PFSK-1 (cell line): ENCODE measurements at regions not wholly inside any gene's neighbourhood (a gene's known extent, or its start where the extent isn't known, plus 50 kb on each side); places are given as distances from the start of the nearest gene placed in this dataset.

Source experiments
- POLR2AphosphoS5 ChIP-seq: IDR thresholded peaks from 2 replicates; pipeline ENCODE4 v1.6.1; 2012; ENCODE audit warnings: low read depth, mild to moderate bottlenecking, control low read depth, low read length, moderate library complexity
- SIN3A ChIP-seq: IDR thresholded peaks from 2 replicates; pipeline ENCODE4 v1.6.1; 2012; ENCODE audit warnings: mild to moderate bottlenecking, low read length, moderate library complexity, borderline replicate concordance; ENCODE audit not compliant: insufficient read depth
- TAF1 ChIP-seq: IDR thresholded peaks from 2 replicates; pipeline ENCODE4 v1.6.1; 2012; ENCODE audit warnings: low read length, control low read depth, borderline replicate concordance; ENCODE audit not compliant: insufficient read depth
- TF ChIP-seq, protein P1 (sequence below), 2 experiments: IDR thresholded peaks; 2 replicates each; pipeline versions ENCODE4 v1.6.1 to v1.8.0; 2011 to 2012; ENCODE audit warnings: low read depth in 2 of 2, low read length in 2 of 2, control low read depth in 1 of 2, inconsistent platforms in 1 of 2, mild to moderate bottlenecking in 1 of 2, moderate library complexity in 1 of 2; ENCODE audit not compliant: insufficient read depth in 1 of 2

DNA sequence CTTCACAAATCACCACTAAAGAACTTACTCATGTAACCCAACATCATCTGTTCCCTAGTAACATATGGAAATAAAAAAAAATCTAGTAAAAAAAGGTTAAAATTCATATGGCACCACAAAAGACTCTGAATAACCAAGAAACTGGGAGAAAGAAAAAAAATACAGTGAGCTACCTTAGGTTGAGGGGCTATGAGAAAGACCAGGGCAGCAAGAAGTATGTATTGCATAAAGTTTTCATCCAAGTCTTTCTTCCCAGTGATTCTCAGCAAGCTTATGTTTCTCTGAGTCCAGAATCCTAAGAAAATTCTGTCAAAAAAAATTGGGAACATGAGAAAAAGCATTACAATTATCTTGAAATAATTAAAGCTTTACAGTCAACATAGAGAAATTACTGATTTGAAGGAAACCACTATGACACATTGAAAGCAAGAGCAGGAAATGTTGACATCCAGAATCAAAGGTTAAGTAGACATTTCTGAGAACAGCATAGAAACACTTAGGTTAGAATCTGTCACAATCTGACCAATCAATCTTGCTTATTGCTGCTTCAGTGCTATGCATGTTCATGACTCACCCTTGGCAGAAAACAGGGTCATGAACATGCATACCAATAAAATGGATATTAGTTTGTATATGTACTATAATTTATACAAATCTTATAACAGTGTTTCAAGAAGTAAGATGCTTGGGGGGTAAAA is 494.0 kb upstream of the POT1 start:
- TF ChIP-seq TAF1 (no peak), POLR2AphosphoS5 (no peak), SIN3A (no peak)
- TF ChIP-seq, protein P1, sequence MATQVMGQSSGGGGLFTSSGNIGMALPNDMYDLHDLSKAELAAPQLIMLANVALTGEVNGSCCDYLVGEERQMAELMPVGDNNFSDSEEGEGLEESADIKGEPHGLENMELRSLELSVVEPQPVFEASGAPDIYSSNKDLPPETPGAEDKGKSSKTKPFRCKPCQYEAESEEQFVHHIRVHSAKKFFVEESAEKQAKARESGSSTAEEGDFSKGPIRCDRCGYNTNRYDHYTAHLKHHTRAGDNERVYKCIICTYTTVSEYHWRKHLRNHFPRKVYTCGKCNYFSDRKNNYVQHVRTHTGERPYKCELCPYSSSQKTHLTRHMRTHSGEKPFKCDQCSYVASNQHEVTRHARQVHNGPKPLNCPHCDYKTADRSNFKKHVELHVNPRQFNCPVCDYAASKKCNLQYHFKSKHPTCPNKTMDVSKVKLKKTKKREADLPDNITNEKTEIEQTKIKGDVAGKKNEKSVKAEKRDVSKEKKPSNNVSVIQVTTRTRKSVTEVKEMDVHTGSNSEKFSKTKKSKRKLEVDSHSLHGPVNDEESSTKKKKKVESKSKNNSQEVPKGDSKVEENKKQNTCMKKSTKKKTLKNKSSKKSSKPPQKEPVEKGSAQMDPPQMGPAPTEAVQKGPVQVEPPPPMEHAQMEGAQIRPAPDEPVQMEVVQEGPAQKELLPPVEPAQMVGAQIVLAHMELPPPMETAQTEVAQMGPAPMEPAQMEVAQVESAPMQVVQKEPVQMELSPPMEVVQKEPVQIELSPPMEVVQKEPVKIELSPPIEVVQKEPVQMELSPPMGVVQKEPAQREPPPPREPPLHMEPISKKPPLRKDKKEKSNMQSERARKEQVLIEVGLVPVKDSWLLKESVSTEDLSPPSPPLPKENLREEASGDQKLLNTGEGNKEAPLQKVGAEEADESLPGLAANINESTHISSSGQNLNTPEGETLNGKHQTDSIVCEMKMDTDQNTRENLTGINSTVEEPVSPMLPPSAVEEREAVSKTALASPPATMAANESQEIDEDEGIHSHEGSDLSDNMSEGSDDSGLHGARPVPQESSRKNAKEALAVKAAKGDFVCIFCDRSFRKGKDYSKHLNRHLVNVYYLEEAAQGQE (IDR thresholded peaks at IDR 0.05; ENCODE audit: insufficient read depth in 1 of 2, low read depth in 2 of 2, low read length in 2 of 2): no peak
